SJSA1 (cell line): ENCODE measurements at regions not wholly inside any gene's neighbourhood (a gene's known extent, or its start where the extent isn't known, plus 50 kb on each side); places are given as distances from the start of the nearest gene placed in this dataset.

Source experiments
- DNase-seq, 2 experiments: peaks; one replicate each; pipeline ENCODE4 v3.0.0-alpha.2; 2015 to 2020; ENCODE audit warnings: low spot score in 2 of 2, low read depth in 1 of 2
- H3K27ac ChIP-seq: fragments of 250-450 bp; sonication (Bioruptor Pico); 2 replicates; pipeline ENCODE4 v1.5.1; 2020; ENCODE audit warnings: mild to moderate bottlenecking, moderate library complexity
- H3K27me3 ChIP-seq: fragments of 250-450 bp; sonication (Bioruptor Pico); replicated peaks from 2 replicates; pipeline ENCODE4 v1.5.1; 2020; ENCODE audit warnings: mild to moderate bottlenecking, moderate library complexity
- H3K36me3 ChIP-seq: fragments of 250-450 bp; sonication (Bioruptor Pico); 2 replicates; pipeline ENCODE4 v1.5.1; 2020; ENCODE audit warnings: mild to moderate bottlenecking
- H3K4me1 ChIP-seq: fragments of 250-450 bp; sonication (Bioruptor Pico); replicated peaks from 2 replicates; pipeline ENCODE4 v1.6.1; 2021; ENCODE audit warnings: mild to moderate bottlenecking
- H3K4me3 ChIP-seq: fragments of 250-450 bp; sonication (Bioruptor Pico); 2 replicates; pipeline ENCODE4 v1.5.1; 2020; ENCODE audit warnings: mild to moderate bottlenecking
- H3K9me3 ChIP-seq: fragments of 250-450 bp; sonication (Bioruptor Pico); replicated peaks from 2 replicates; pipeline ENCODE4 v1.5.1; 2020; ENCODE audit warnings: mild to moderate bottlenecking

GRCh38 chr2:100667801-100668200 is 105.0 kb downstream of the PDCL3 start:
- H3K4me3 ChIP-seq: no peak overlapping the region
- H3K4me1 ChIP-seq: no peaks in the 10 kb centered on the region
- H3K27me3 ChIP-seq: no peaks in the 10 kb centered on the region
- DNase-seq: no peak
- H3K9me3 ChIP-seq: no peaks in the 10 kb centered on the region
- H3K36me3 ChIP-seq: no peaks in the 10 kb centered on the region
- no peak overlapping the region for H3K27ac ChIP-seq

GRCh38 chr2:100670232-100670631 is 107.4 kb downstream of the PDCL3 start:
- H3K36me3 ChIP-seq: no peaks in the 10 kb centered on the region
- no peak for DNase-seq
- no peaks in the 10 kb centered on the region for H3K27me3 ChIP-seq
- H3K4me1 ChIP-seq: no peaks in the 10 kb centered on the region
- no peaks in the 10 kb centered on the region for H3K9me3 ChIP-seq
- no peak overlapping the region for H3K27ac ChIP-seq
- H3K4me3 ChIP-seq: no peak overlapping the region

- no peak overlapping the region for H3K27ac ChIP-seq
- no peaks in the 10 kb centered on the region for H3K27me3 ChIP-seq
- no peaks in the 10 kb centered on the region for H3K4me1 ChIP-seq
- H3K4me3 ChIP-seq: no peak overlapping the region
- no peaks in the 10 kb centered on the region for H3K36me3 ChIP-seq
- no peaks in the 10 kb centered on the region for H3K9me3 ChIP-seq
- DNase-seq: peak in 1 of 2 experiments; percentile 22
These were observed 110.3 kb downstream of the PDCL3 start for GRCh38 chr2:100673115-100673514.

GRCh38 chr2:100673691-100674485 is 111.1 kb downstream of the PDCL3 start:
- DNase-seq: no peak
- Histone ChIP-seq H3K4me3 (no peak overlapping the region), H3K27ac (no peak overlapping the region), H3K4me1 (no peaks in the 10 kb centered on the region), H3K9me3 (no peaks in the 10 kb centered on the region), H3K36me3 (no peaks in the 10 kb centered on the region), H3K27me3 (no peaks in the 10 kb centered on the region)

- H3K4me3 ChIP-seq: no peak overlapping the region
- H3K36me3 ChIP-seq: no peaks in the 10 kb centered on the region
- H3K27ac ChIP-seq: no peak overlapping the region
- H3K4me1 ChIP-seq: no peaks in the 10 kb centered on the region
- no peaks in the 10 kb centered on the region for H3K9me3 ChIP-seq
- no peaks in the 10 kb centered on the region for H3K27me3 ChIP-seq
- no peak for DNase-seq
These were observed 111.9 kb downstream of the PDCL3 start for GRCh38 chr2:100674666-100675065.

- Histone ChIP-seq H3K9me3 (no peaks in the 10 kb centered on the region), H3K4me3 (no peak overlapping the region), H3K36me3 (no peaks in the 10 kb centered on the region), H3K27me3 (no peaks in the 10 kb centered on the region), H3K27ac (no peak overlapping the region), H3K4me1 (no peaks in the 10 kb centered on the region)
- no peak for DNase-seq
These were observed 112.6 kb downstream of the PDCL3 start for GRCh38 chr2:100675373-100675772.

- Histone ChIP-seq H3K27me3 (no peaks in the 10 kb centered on the region), H3K4me3 (no peak overlapping the region), H3K9me3 (no peaks in the 10 kb centered on the region), H3K4me1 (no peaks in the 10 kb centered on the region), H3K36me3 (no peaks in the 10 kb centered on the region), H3K27ac (no peak overlapping the region)
- peak in 1 of 2 experiments; percentile 15 for DNase-seq
These were observed 113.1 kb downstream of the PDCL3 start for GRCh38 chr2:100675855-100676254.

- DNase-seq: no peak
- Histone ChIP-seq H3K9me3 (no peaks in the 10 kb centered on the region), H3K4me1 (no peaks in the 10 kb centered on the region), H3K4me3 (no peak overlapping the region), H3K27me3 (no peaks in the 10 kb centered on the region), H3K27ac (no peak overlapping the region), H3K36me3 (no peaks in the 10 kb centered on the region)
These were observed 113.6 kb downstream of the PDCL3 start for GRCh38 chr2:100676346-100676745.

- peaks cover 2% of the 10 kb centered on the region for H3K4me1 ChIP-seq
These were observed 114.9 kb downstream of the PDCL3 start for GRCh38 chr2:100677611-100678185.

GRCh38 chr2:100679211-100679610 is 116.4 kb downstream of the PDCL3 start:
- H3K27me3 ChIP-seq: no peaks in the 10 kb centered on the region
- peak in 1 of 2 experiments; percentile 30 for DNase-seq
- peaks cover 10% of the 10 kb centered on the region for H3K4me1 ChIP-seq
- H3K4me3 ChIP-seq: no peak overlapping the region
- no peaks in the 10 kb centered on the region for H3K36me3 ChIP-seq
- no peaks in the 10 kb centered on the region for H3K9me3 ChIP-seq
- no peak overlapping the region for H3K27ac ChIP-seq

More at GRCh38 chr2:100677611-100678185, 114.9 kb downstream of the PDCL3 start:
- peak in 1 of 2 experiments; percentile 25 for DNase-seq
- Histone ChIP-seq H3K4me3 (no peak overlapping the region), H3K36me3 (no peaks in the 10 kb centered on the region), H3K27ac (no peak overlapping the region), H3K27me3 (no peaks in the 10 kb centered on the region), H3K9me3 (no peaks in the 10 kb centered on the region)

- Histone ChIP-seq H3K4me1 (peaks cover 10% of the 10 kb centered on the region), H3K27ac (peak overlapping the region; percentile 20; the same call in 1 of the 2 replicates), H3K9me3 (no peaks in the 10 kb centered on the region), H3K36me3 (no peaks in the 10 kb centered on the region), H3K4me3 (no peak overlapping the region), H3K27me3 (no peaks in the 10 kb centered on the region)
- DNase-seq: peak in 1 of 2 experiments; percentile 7
These were observed 119.7 kb downstream of the PDCL3 start for GRCh38 chr2:100682536-100682935.

GRCh38 chr2:100683231-100683630 is 120.4 kb downstream of the PDCL3 start:
- no peaks in the 10 kb centered on the region for H3K36me3 ChIP-seq
- no peak overlapping the region for H3K4me3 ChIP-seq
- DNase-seq: peak; percentile 30 to 32
- H3K27ac ChIP-seq: peak overlapping the region; percentile 20; the same call in 1 of the 2 replicates
- no peaks in the 10 kb centered on the region for H3K9me3 ChIP-seq
- no peaks in the 10 kb centered on the region for H3K27me3 ChIP-seq
- peaks cover 16% of the 10 kb centered on the region for H3K4me1 ChIP-seq

GRCh38 chr2:100691846-100692245 is 128.1 kb upstream of the NPAS2 start:
- H3K27me3 ChIP-seq: no peaks in the 10 kb centered on the region
- H3K4me3 ChIP-seq: no peak overlapping the region
- no peaks in the 10 kb centered on the region for H3K36me3 ChIP-seq
- no peak for DNase-seq
- H3K9me3 ChIP-seq: peaks cover 6% of the 10 kb centered on the region
- peaks cover 35% of the 10 kb centered on the region for H3K4me1 ChIP-seq
- no peak overlapping the region for H3K27ac ChIP-seq

- H3K9me3 ChIP-seq: peaks cover 7% of the 10 kb centered on the region
- peaks cover 35% of the 10 kb centered on the region for H3K4me1 ChIP-seq
- no peak overlapping the region for H3K4me3 ChIP-seq
- no peak overlapping the region for H3K27ac ChIP-seq
- no peaks in the 10 kb centered on the region for H3K27me3 ChIP-seq
- DNase-seq: peak in 1 of 2 experiments; percentile 12
- no peaks in the 10 kb centered on the region for H3K36me3 ChIP-seq
These were observed 127.6 kb upstream of the NPAS2 start for GRCh38 chr2:100692381-100692780.
